T-helper 2 cell (primary cell): ENCODE measurements at regions not wholly inside any gene's neighbourhood (a gene's known extent, or its start where the extent isn't known, plus 50 kb on each side); places are given as distances from the start of the nearest gene placed in this dataset.
"Not testable (repeated sequence)": the region's sequence is repeated elsewhere in the genome, so short reads cannot be mapped to it uniquely, and the experiment has no call there.

Source experiments
- DNase-seq, 5 experiments: peaks; one replicate each; pipeline versions ENCODE4 v3.0.0 to v3.0.0-alpha.2; 2012 to 2022

DNA sequence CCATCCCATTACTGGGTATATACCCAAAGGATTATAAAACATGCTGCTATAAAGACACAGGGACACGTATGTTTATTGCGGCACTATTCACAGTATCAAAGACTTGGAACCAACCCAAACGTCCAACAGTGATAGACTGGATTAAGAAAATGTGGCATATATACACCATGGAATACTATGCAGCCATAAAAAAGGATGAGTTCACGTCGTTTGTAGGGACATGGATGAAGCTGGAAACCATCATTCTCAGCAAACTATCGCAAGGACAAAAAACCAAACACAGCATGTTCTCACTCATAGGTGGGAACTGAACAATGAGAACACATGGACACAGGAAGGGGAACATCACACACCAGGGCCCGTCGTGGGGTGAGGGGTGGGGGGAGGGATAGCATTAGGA lies 106.1 kb downstream of the CHD1L start:
- DNase-seq = not testable (repeated sequence)

GRCh38 chr1:147349533-147349932 lies 107.0 kb downstream of the CHD1L start:
- DNase-seq = no peak

- no peak for DNase-seq
Observed at GRCh38 chr1:147351140-147351835, 108.8 kb downstream of the CHD1L start.

- no peak for DNase-seq
Observed at GRCh38 chr1:147377263-147378246, 135.1 kb downstream of the CHD1L start.

DNA sequence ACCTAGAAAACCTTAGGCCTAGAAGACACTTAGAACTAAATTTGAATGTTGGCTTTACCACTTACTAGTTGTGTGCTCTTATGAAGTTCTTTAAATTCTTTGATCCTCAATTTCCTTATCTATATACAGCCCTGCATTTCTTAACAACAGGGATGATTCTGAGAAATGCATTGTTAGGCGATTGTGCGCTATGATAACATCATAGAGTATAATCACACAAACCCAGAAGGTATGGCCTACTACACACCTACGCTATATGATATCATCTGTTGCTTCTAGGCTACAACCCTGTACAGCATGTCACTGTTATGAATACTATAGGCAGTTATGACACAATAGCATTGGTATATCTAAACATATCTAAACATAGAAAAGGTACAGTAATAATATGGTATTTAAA lies 137.4 kb downstream of the CHD1L start:
- no peak for DNase-seq

DNA sequence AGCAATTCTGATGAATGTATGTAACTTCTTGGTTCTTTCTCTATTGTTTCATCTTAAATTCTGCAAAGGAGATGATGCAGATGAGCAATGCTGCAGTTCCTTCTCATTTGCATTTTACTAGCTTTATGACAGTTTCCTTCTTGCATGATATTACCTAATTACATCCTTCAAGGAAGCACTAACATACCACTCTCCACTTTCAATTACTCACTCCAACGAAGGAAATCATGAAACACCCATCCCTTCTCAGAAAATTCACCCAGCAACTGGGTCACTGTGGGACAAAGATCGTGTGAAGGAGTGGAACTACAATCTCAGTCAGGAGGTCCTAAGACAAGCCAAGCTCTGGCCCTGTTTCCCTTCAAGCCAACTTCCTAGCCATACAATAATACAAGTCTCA lies 142.3 kb downstream of the CHD1L start:
- DNase-seq = no peak

GRCh38 chr1:147388969-147389368 lies 146.5 kb downstream of the CHD1L start:
- DNase-seq = no peak

DNA sequence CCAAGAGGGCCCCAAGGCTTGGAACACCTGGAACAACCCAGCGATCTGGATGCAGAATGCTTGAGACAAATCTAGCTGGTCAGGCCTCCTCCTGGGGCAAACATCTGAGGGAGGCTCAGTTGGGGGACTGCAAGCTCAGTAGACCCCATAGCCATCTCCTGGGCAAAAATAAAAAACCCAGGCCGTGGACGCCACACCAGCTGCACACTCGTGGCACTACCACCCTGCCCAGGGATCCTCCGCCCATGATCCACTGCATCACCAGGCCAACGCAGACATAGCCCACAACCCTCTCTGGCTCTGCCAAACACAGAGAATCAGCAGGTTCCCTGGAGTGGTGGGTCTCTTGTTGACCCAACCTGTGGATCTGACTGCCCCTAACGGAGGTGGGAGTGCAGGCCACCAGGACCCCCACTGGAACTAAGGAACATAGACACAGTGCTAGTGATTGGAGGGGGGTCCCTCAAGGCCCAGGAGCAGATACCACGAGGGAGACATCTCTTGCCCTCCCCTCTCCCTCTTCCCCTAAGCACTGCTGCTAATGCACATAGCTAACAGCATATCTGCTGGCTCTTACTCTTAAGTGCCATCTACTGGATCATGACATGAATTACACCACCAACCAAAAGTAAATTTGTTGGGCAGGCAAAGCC lies 147.2 kb downstream of the CHD1L start:
- peak in 1 of 5 experiments; percentile 37 for DNase-seq

DNA sequence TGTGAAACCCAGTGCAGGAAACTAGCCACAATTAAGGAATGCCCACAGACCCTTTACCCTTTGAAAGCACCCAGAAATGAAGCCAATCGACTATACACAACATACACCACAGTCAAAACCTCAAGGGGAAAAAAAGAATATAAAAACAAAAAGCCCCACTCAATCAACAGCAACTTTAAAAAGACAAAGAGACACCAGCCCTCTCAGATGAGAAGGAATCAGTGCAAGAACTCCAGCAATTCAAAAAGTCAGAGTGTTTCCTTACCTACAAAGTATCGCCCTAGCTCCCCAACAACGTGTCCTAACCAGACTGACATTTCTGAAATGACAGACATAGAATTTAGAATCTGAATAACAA lies 147.7 kb downstream of the CHD1L start:
- no peak for DNase-seq

DNA sequence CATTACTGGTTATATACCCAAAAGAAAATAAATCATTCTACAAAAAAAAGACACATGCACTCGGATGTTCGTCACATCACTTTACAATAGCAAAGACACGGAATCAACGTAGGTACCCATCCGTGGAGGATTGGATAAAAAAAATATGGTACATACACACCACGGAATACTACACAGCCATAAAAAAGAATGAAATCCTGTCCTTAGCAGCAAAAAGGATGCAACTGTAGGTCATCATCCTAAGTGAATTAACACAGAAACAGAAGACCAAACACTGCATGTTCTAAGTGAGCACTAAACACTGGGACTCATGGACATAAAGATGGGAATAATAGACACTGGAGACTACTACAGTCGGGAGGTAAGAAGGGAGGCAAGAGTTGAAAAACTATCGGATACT lies 148.6 kb downstream of the CHD1L start:
- DNase-seq = no peak

DNA sequence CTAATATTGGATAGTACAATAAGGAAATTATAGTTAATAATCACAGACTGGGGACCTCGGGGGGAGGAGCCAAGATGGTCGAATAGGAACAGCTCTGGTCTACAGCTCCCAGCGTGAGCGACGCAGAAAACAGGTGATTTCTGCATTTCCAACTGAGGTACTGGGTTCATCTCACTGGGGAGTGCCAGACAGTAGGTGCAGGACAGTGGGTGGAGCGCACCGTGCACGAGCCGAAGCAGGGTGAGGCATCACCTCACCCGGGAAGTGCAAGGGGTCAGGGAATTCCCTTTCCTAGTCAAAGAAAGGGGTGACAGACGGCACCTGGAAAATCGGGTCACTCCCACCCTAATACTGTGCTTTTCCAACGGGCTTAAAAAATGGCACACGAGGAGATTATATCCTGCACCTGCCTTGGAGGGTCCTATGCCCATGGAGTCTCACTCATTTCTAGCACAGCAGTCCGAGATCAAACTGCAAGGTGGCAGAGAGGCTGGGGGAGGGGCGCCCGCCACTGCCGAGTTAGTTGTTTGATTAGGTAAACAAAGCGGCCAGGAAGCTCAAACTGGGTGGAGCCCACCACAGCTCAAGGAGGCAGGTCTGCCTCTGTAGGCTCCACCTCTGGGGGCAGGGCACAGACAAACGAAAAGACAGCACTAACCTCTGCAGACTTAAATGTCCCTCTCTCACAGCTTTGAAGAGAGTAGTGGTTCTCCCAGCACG lies 138.8 kb upstream of the BCL9 start:
- DNase-seq = not testable (repeated sequence)

- not testable (repeated sequence) for DNase-seq
Observed at GRCh38 chr1:147404344-147404743, 137.0 kb upstream of the BCL9 start.

GRCh38 chr1:147409886-147410285 lies 131.4 kb upstream of the BCL9 start:
- DNase-seq = no peak

GRCh38 chr1:147413110-147413605 lies 128.1 kb upstream of the BCL9 start:
- no peak for DNase-seq

- DNase-seq = no peak
Observed at GRCh38 chr1:147414505-147415163, 126.7 kb upstream of the BCL9 start.

- DNase-seq = no peak
Observed at GRCh38 chr1:147417024-147417423, 124.3 kb upstream of the BCL9 start.

- DNase-seq = not testable (repeated sequence)
Observed at GRCh38 chr1:147423100-147423827, 118.0 kb upstream of the BCL9 start.

DNA sequence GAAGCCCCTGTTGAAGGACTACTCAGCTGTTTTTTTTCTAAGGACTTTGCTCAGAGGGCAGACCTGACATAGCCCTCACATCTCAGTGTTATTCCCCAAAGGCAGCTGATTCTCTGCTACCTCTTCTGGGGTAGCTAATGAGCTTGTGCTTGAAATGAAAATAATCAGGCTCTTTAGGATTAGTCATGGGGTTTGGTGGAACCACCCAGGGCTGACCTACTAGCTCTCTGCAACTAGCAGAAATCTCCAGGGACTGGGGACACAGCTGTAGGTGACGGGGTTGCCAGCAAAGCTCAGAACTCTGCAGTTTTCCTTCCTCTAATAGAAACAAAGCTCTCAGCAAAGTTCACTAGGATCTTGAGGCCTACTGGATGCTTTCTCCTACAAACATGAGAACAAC lies 106.4 kb upstream of the BCL9 start:
- DNase-seq = no peak

DNA sequence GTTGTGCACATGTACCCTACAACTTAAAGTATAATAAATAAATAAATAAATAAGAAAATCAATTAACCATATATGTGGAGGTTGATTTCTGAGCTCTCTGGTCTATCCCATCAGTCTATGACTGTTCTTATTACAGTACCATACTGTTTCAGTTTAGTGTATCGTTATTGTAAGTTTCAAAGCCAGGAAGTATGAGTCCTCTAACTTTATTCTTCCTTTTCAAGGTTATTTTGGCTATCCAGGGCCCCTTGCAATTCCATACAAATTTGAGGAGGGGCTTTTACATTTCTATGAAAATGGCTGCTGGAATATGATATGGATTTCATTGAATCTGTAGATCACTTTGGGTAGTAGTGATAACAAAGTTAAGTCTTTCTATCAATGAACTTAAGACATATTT lies 96.9 kb upstream of the BCL9 start:
- no peak for DNase-seq

- no peak for DNase-seq
Observed at GRCh38 chr1:147451628-147452027, 89.7 kb upstream of the BCL9 start.

- no peak for DNase-seq
Observed at GRCh38 chr1:147452809-147453208, 88.5 kb upstream of the BCL9 start.
